ENCODE measurements at regions not wholly inside any gene's neighbourhood (a gene's known extent, or its start where the extent isn't known, plus 50 kb on each side); places are given as distances from the start of the nearest gene placed in this dataset.

GRCh38 chr4:156193800-156194199, 240.1 kb upstream of the CTSO start:
- no peak for TF ChIP-seq CTCF (IDR thresholded peaks at IDR 0.05)
- TF ChIP-seq POLR2A (IDR thresholded peaks at IDR 0.05), result no peak
- TF ChIP-seq POLR2AphosphoS5 (IDR thresholded peaks at IDR 0.05), result no peak

Data from prostate gland (tissue), 2 donors.